HepG2 (cell line): ENCODE measurements at regions not wholly inside any gene's neighbourhood (a gene's known extent, or its start where the extent isn't known, plus 50 kb on each side); places are given as distances from the start of the nearest gene placed in this dataset.

Experiments
- RFXANK ChIP-seq: IDR thresholded peaks from 2 replicates; pipeline ENCODE4 v1.6.1; 2016
- ZNF296 ChIP-seq: sonication (generic); formaldehyde crosslinking; conservative IDR thresholded peaks from 2 replicates; pipeline ENCODE4 v1.5.0; 2020; ENCODE audit warnings: mild to moderate bottlenecking, missing genetic modification reagents
- ZNF567 ChIP-seq: sonication (generic); formaldehyde crosslinking; IDR thresholded peaks from 2 replicates; pipeline ENCODE4 v1.8.1; 2023; ENCODE audit warnings: mild to moderate bottlenecking, missing genetic modification reagents, borderline replicate concordance
- TF ChIP-seq, protein P1 (sequence below): sonication (generic); formaldehyde crosslinking; IDR thresholded peaks from 2 replicates; pipeline ENCODE4 v1.5.0; 2020; ENCODE audit warnings: mild to moderate bottlenecking, missing genetic modification reagents, moderate library complexity

DNA sequence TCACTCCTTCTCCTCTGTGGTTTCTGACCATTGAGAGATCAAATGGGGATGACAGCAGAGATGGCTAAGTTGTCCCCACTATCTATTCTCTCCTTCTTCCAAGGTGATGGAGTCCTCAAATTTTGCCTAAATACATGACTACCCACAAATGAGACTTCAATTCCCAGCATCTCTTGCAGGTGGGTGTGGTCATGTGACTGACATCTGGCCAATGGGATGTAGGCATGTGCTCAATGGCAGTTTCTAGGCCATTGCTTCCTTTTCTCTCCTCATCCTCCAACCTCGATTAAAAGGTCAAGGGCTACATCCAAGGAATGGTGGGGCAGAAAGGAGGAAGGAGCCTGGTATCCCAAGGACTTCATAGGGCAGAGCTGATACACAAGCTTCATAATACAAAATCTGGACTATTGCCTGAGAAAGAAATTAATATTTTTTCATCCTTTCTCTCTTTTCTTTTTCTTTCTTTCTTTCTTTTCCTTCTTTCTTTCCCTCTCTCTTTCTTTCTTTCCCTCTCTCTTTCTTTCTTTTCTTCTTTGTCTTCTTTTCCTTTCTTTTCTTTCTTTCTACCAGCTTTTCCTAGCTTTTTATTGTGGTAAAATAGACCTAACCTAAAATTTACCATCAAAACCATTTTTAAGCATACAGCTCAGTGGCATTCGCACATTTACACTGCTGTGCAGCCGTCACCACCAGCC lies 100.9 kb upstream of the PRB2 start:
- TF ChIP-seq RFXANK (no peak), ZNF296 (CRISPR knock-in tag) (no peak), ZNF567 (CRISPR knock-in tag) (no peak)
- TF ChIP-seq, protein P1, sequence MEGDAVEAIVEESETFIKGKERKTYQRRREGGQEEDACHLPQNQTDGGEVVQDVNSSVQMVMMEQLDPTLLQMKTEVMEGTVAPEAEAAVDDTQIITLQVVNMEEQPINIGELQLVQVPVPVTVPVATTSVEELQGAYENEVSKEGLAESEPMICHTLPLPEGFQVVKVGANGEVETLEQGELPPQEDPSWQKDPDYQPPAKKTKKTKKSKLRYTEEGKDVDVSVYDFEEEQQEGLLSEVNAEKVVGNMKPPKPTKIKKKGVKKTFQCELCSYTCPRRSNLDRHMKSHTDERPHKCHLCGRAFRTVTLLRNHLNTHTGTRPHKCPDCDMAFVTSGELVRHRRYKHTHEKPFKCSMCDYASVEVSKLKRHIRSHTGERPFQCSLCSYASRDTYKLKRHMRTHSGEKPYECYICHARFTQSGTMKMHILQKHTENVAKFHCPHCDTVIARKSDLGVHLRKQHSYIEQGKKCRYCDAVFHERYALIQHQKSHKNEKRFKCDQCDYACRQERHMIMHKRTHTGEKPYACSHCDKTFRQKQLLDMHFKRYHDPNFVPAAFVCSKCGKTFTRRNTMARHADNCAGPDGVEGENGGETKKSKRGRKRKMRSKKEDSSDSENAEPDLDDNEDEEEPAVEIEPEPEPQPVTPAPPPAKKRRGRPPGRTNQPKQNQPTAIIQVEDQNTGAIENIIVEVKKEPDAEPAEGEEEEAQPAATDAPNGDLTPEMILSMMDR (CRISPR knock-in tag): no peak
